Kidney (tissue), 13 donors: ENCODE measurements at regions not wholly inside any gene's neighbourhood (a gene's known extent, or its start where the extent isn't known, plus 50 kb on each side); places are given as distances from the start of the nearest gene placed in this dataset.

Experiments
- DNase-seq, 5 donors: peaks; one replicate each; pipeline ENCODE4 v3.0.0-alpha.2; 2013 to 2020
- FAIRE-seq: peaks from 2 replicates; lab custom pipeline; 2012; peaks lifted over from hg19 to GRCh38; lab: Jason Lieb, UNC
- H3K27ac ChIP-seq, 2 donors: one replicate each; pipeline ENCODE4 v1.7.0; 2013; ENCODE audit warnings: low read depth in 2 of 2, low read length in 2 of 2, inconsistent platforms in 1 of 2
- H3K27me3 ChIP-seq: one replicate; pipeline ENCODE4 v1.7.1; 2013; ENCODE audit warnings: low read length, inconsistent platforms; ENCODE audit not compliant: control insufficient read depth, insufficient read depth
- H3K36me3 ChIP-seq, 3 donors: one replicate each; pipeline versions ENCODE4 v1.7.0 to v1.7.1; 2013; ENCODE audit warnings: low read length in 3 of 3, control low read depth in 1 of 3, inconsistent platforms in 1 of 3; ENCODE audit not compliant: insufficient read depth in 3 of 3, control insufficient read depth in 2 of 3
- H3K4me1 ChIP-seq, 3 donors: one replicate each; pipeline versions ENCODE4 v1.7.0 to v1.7.1; 2013; ENCODE audit warnings: low read length in 3 of 3, inconsistent platforms in 1 of 3, low read depth in 1 of 3; ENCODE audit not compliant: control insufficient read depth in 2 of 3, insufficient read depth in 2 of 3
- H3K4me3 ChIP-seq, 3 donors: one replicate each; pipeline versions ENCODE4 v1.7.0 to v1.8.1; 2013; ENCODE audit warnings: low read length in 3 of 3, control low read depth in 1 of 3, inconsistent platforms in 1 of 3
- H3K9ac ChIP-seq, 3 donors: one replicate each; pipeline versions ENCODE4 v1.7.0 to v1.7.1; 2013; ENCODE audit warnings: low read length in 3 of 3, control low read depth in 1 of 3, inconsistent platforms in 1 of 3
- H3K9me3 ChIP-seq, 3 donors: one replicate each; pipeline versions ENCODE4 v1.7.0 to v1.7.1; 2013; ENCODE audit warnings: low read length in 3 of 3, control low read depth in 1 of 3, inconsistent platforms in 1 of 3; ENCODE audit not compliant: control insufficient read depth in 2 of 3, insufficient read depth in 1 of 3
- CTCF ChIP-seq: IDR thresholded peaks from 3 replicates; pipeline ENCODE4 v1.5.1; 2012; ENCODE audit warnings: mild to moderate bottlenecking, moderate library complexity, borderline replicate concordance; ENCODE audit not compliant: insufficient read depth; ENCODE audit errors: extremely low read depth
- intact Hi-C: fragments of 100-400 bp; cut with DNase I; formaldehyde crosslinking; loops from one replicate; pipeline ENCODE4 v1.11.1; 2022
- donor health status: control.
- donor health status: control.
- donor health status: control.
- donor health status: control.
- donor health status: control.
- donor health status: DM: yes; HTN: yes; CAD: no.
- donor health status: Normal renal cell carcinoma (clear cell type).

GRCh38 chr9:126156898-126157297, 169.7 kb upstream of the MVB12B start:
- no peak overlapping the region for H3K27ac ChIP-seq
- H3K27me3 ChIP-seq: no peaks in the 10 kb centered on the region
- DNase-seq: no peak
- no peaks in the 10 kb centered on the region for H3K4me1 ChIP-seq
- intact Hi-C loops: no loop called here
- no peak for TF ChIP-seq CTCF
- no peak overlapping the region for H3K4me3 ChIP-seq
- no peak for FAIRE-seq
- no peaks in the 10 kb centered on the region for H3K9me3 ChIP-seq
- no peaks in the 10 kb centered on the region for H3K36me3 ChIP-seq
- H3K9ac ChIP-seq: no peak overlapping the region

GRCh38 chr9:126157423-126157822, 169.2 kb upstream of the MVB12B start:
- Histone ChIP-seq H3K4me3 (no peak overlapping the region), H3K4me1 (no peaks in the 10 kb centered on the region), H3K9ac (no peak overlapping the region), H3K27ac (no peak overlapping the region), H3K27me3 (no peaks in the 10 kb centered on the region), H3K36me3 (no peaks in the 10 kb centered on the region), H3K9me3 (no peaks in the 10 kb centered on the region)
- DNase-seq (no peak), FAIRE-seq (no peak)
- intact Hi-C loops: no loop called here
- no peak for TF ChIP-seq CTCF

- TF ChIP-seq CTCF: no peak
- Histone ChIP-seq H3K4me1 (no peaks in the 10 kb centered on the region), H3K4me3 (no peak overlapping the region), H3K27me3 (no peaks in the 10 kb centered on the region), H3K9me3 (no peaks in the 10 kb centered on the region), H3K27ac (no peak overlapping the region), H3K9ac (no peak overlapping the region), H3K36me3 (no peaks in the 10 kb centered on the region)
- no peak for DNase-seq
- FAIRE-seq: no peak
- intact Hi-C loops: no loop called here
Measured at GRCh38 chr9:126157826-126158587, 168.6 kb upstream of the MVB12B start.
